Stimulated activated CD8-positive, alpha-beta memory T cell treated with anti-CD3 and anti-CD28 coated beads, Interleukin-7, amount 100 ng/mL, for 4 hours (primary cell): ENCODE measurements at regions not wholly inside any gene's neighbourhood (a gene's known extent, or its start where the extent isn't known, plus 50 kb on each side); places are given as distances from the start of the nearest gene placed in this dataset.

Experiments used
- DNase-seq, 2 donors: peaks; one replicate each; pipeline ENCODE4 v3.0.0-alpha.2; 2020; ENCODE audit warnings: low read depth in 2 of 2

- DNase-seq: no peak
Observed at GRCh38 chr12:127438512-127439244, 828.3 kb upstream of the TMEM132C start.

GRCh38 chr12:127445581-127446139, 821.3 kb upstream of the TMEM132C start:
- DNase-seq: no peak

GRCh38 chr12:127448906-127449305, 818.1 kb upstream of the TMEM132C start:
- no peak for DNase-seq

GRCh38 chr12:127450826-127451225, 816.1 kb upstream of the TMEM132C start:
- DNase-seq: no peak

GRCh38 chr12:127455347-127456265, 811.4 kb upstream of the TMEM132C start:
- no peak for DNase-seq

GRCh38 chr12:127457726-127458125, 809.2 kb upstream of the TMEM132C start:
- DNase-seq: no peak

GRCh38 chr12:127459166-127459565, 807.8 kb upstream of the TMEM132C start:
- DNase-seq: no peak

GRCh38 chr12:127459687-127460086, 807.3 kb upstream of the TMEM132C start:
- DNase-seq: no peak

GRCh38 chr12:127463237-127463636, 803.7 kb upstream of the TMEM132C start:
- DNase-seq: no peak

- no peak for DNase-seq
Observed at GRCh38 chr12:127469331-127469730, 797.6 kb upstream of the TMEM132C start.

- no peak for DNase-seq
Observed at GRCh38 chr12:127473766-127474165, 793.2 kb upstream of the TMEM132C start.

- no peak for DNase-seq
Observed at GRCh38 chr12:127479256-127479655, 787.7 kb upstream of the TMEM132C start.

- no peak for DNase-seq
Observed at GRCh38 chr12:127480775-127481314, 786.1 kb upstream of the TMEM132C start.

GRCh38 chr12:127482950-127483349, 784.0 kb upstream of the TMEM132C start:
- no peak for DNase-seq

GRCh38 chr12:127485528-127485927, 781.4 kb upstream of the TMEM132C start:
- DNase-seq: no peak

GRCh38 chr12:127487031-127487430, 779.9 kb upstream of the TMEM132C start:
- DNase-seq: no peak

- DNase-seq: no peak
Observed at GRCh38 chr12:127489061-127489460, 777.9 kb upstream of the TMEM132C start.

GRCh38 chr12:127494961-127495915, 771.7 kb upstream of the TMEM132C start:
- no peak for DNase-seq

- DNase-seq: no peak
Observed at GRCh38 chr12:127496255-127496654, 770.7 kb upstream of the TMEM132C start.

- no peak for DNase-seq
Observed at GRCh38 chr12:127500512-127501035, 766.4 kb upstream of the TMEM132C start.

- no peak for DNase-seq
Observed at GRCh38 chr12:127501916-127502315, 765.1 kb upstream of the TMEM132C start.
